Cardiac muscle cell (in vitro differentiated cells and primary cell): ENCODE measurements at regions not wholly inside any gene's neighbourhood (a gene's known extent, or its start where the extent isn't known, plus 50 kb on each side); places are given as distances from the start of the nearest gene placed in this dataset.

Source experiments
- DNase-seq, 2 donors: peaks; one replicate each; pipeline versions ENCODE4 v3.0.0 to v3.0.0-alpha.2; 2010 to 2017; ENCODE audit warnings: low read depth in 1 of 2, low spot score in 1 of 2
- H3K27ac ChIP-seq: fragments of 200-600 bp; sonication (generic); 2 replicates; pipeline ENCODE4 v1.5.1; 2016
- H3K27me3 ChIP-seq: fragments of 200-600 bp; sonication (generic); 2 replicates; pipeline ENCODE4 v1.6.0; 2016; ENCODE audit warnings: control low read depth
- H3K36me3 ChIP-seq: fragments of 200-600 bp; sonication (generic); 2 replicates; pipeline ENCODE4 v1.5.1; 2016; ENCODE audit warnings: control low read depth
- H3K4me1 ChIP-seq: fragments of 200-600 bp; sonication (generic); 2 replicates; pipeline ENCODE4 v1.8.1; 2017; ENCODE audit warnings: low read depth, mild to moderate bottlenecking, mixed run types
- H3K4me3 ChIP-seq: fragments of 200-600 bp; sonication (generic); 2 replicates; pipeline ENCODE4 v1.5.1; 2016; ENCODE audit warnings: mild to moderate bottlenecking
- H3K9me3 ChIP-seq: fragments of 200-600 bp; sonication (generic); 2 replicates; pipeline ENCODE4 v1.5.1; 2017; ENCODE audit warnings: low read depth, mild to moderate bottlenecking, control low read depth
- CTCF ChIP-seq: IDR thresholded peaks from 2 replicates; pipeline ENCODE4 v1.5.1; 2012; ENCODE audit warnings: low read depth, mild to moderate bottlenecking, low read length

- Histone ChIP-seq H3K9me3 (no peaks in the 10 kb centered on the region), H3K36me3 (no peaks in the 10 kb centered on the region), H3K27me3 (no peaks in the 10 kb centered on the region), H3K4me3 (no peak overlapping the region), H3K27ac (no peak overlapping the region), H3K4me1 (no peaks in the 10 kb centered on the region)
- DNase-seq: no peak
- no peak for TF ChIP-seq CTCF
Observed at GRCh38 chr3:148254402-148254801, 443.3 kb upstream of the AGTR1 start.

GRCh38 chr3:148255981-148256969 lies 441.4 kb upstream of the AGTR1 start:
- no peaks in the 10 kb centered on the region for H3K4me1 ChIP-seq

GRCh38 chr3:148262980-148263379 lies 434.7 kb upstream of the AGTR1 start:
- Histone ChIP-seq H3K4me1 (no peaks in the 10 kb centered on the region), H3K4me3 (no peak overlapping the region), H3K9me3 (no peaks in the 10 kb centered on the region), H3K36me3 (no peaks in the 10 kb centered on the region), H3K27ac (no peak overlapping the region), H3K27me3 (no peaks in the 10 kb centered on the region)
- no peak for TF ChIP-seq CTCF
- DNase-seq: no peak

More at GRCh38 chr3:148255981-148256969, 441.4 kb upstream of the AGTR1 start:
- Histone ChIP-seq H3K36me3 (no peaks in the 10 kb centered on the region), H3K4me3 (no peak overlapping the region), H3K27me3 (no peaks in the 10 kb centered on the region), H3K9me3 (no peaks in the 10 kb centered on the region), H3K27ac (no peak overlapping the region)
- DNase-seq: no peak
- TF ChIP-seq CTCF: no peak

GRCh38 chr3:148265841-148266240 lies 431.9 kb upstream of the AGTR1 start:
- DNase-seq: no peak
- TF ChIP-seq CTCF: no peak
- no peak overlapping the region for H3K27ac ChIP-seq
- H3K4me3 ChIP-seq: no peak overlapping the region
- H3K27me3 ChIP-seq: no peaks in the 10 kb centered on the region
- H3K9me3 ChIP-seq: no peaks in the 10 kb centered on the region
- H3K4me1 ChIP-seq: no peaks in the 10 kb centered on the region
- H3K36me3 ChIP-seq: no peaks in the 10 kb centered on the region

GRCh38 chr3:148266341-148266740 lies 431.4 kb upstream of the AGTR1 start:
- H3K9me3 ChIP-seq: no peaks in the 10 kb centered on the region
- H3K27me3 ChIP-seq: no peaks in the 10 kb centered on the region
- TF ChIP-seq CTCF: no peak
- H3K36me3 ChIP-seq: no peaks in the 10 kb centered on the region
- H3K4me3 ChIP-seq: no peak overlapping the region
- no peak overlapping the region for H3K27ac ChIP-seq
- no peaks in the 10 kb centered on the region for H3K4me1 ChIP-seq
- DNase-seq: no peak
